ENCODE measurements at regions not wholly inside any gene's neighbourhood (a gene's known extent, or its start where the extent isn't known, plus 50 kb on each side); places are given as distances from the start of the nearest gene placed in this dataset.
"Not testable (repeated sequence)": the region's sequence is repeated elsewhere in the genome, so short reads cannot be mapped to it uniquely, and the experiment has no call there.

GRCh38 chr19:13712767-13713201, 51.5 kb upstream of the MRI1 start:
- DNase-seq (ENCODE audit: low spot score) = no peak

- DNase-seq (ENCODE audit: low spot score) = no peak
Measured at GRCh38 chr19:13707915-13708314, 56.4 kb upstream of the MRI1 start.

GRCh38 chr19:13705928-13706447, 58.3 kb upstream of the MRI1 start:
- no peak for DNase-seq (ENCODE audit: low spot score)

GRCh38 chr19:13705201-13705600, 59.1 kb upstream of the MRI1 start:
- DNase-seq (ENCODE audit: low spot score) = no peak

- DNase-seq (ENCODE audit: low spot score) = no peak
Measured at GRCh38 chr19:13701624-13702023, 62.7 kb upstream of the MRI1 start.

- DNase-seq (ENCODE audit: low spot score) = no peak
Measured at GRCh38 chr19:13700621-13701020, 63.7 kb upstream of the MRI1 start.

GRCh38 chr19:13699786-13700185, 64.5 kb upstream of the MRI1 start:
- DNase-seq (ENCODE audit: low spot score) = no peak

- DNase-seq (ENCODE audit: low spot score) = no peak
Measured at GRCh38 chr19:13696839-13697238, 67.5 kb upstream of the MRI1 start.

GRCh38 chr19:13693889-13694288, 70.4 kb upstream of the MRI1 start:
- DNase-seq (ENCODE audit: low spot score) = no peak

GRCh38 chr19:13691569-13692435, 72.5 kb upstream of the MRI1 start:
- no peak for DNase-seq (ENCODE audit: low spot score)

GRCh38 chr19:13689085-13689484, 75.2 kb upstream of the MRI1 start:
- peak; percentile 35 for DNase-seq (ENCODE audit: low spot score)

GRCh38 chr19:13684021-13684420, 80.3 kb upstream of the MRI1 start:
- DNase-seq (ENCODE audit: low spot score) = no peak

- no peak for DNase-seq (ENCODE audit: low spot score)
Measured at GRCh38 chr19:13681509-13681908, 82.8 kb upstream of the MRI1 start.

- not testable (repeated sequence) for DNase-seq (ENCODE audit: low spot score)
Measured at GRCh38 chr19:13680708-13681360, 83.5 kb upstream of the MRI1 start.

- DNase-seq (ENCODE audit: low spot score) = not testable (repeated sequence)
Measured at GRCh38 chr19:13676967-13677366, 87.4 kb upstream of the MRI1 start.

- DNase-seq (ENCODE audit: low spot score) = peak; percentile 7
Measured at GRCh38 chr19:13672480-13673175, 91.7 kb upstream of the MRI1 start.

- no peak for DNase-seq (ENCODE audit: low spot score)
Measured at GRCh38 chr19:13670846-13671245, 93.5 kb upstream of the MRI1 start.

- DNase-seq (ENCODE audit: low spot score) = no peak
Measured at GRCh38 chr19:13669780-13670355, 94.5 kb upstream of the MRI1 start.

GRCh38 chr19:13668964-13669363, 95.4 kb upstream of the MRI1 start:
- no peak for DNase-seq (ENCODE audit: low spot score)

- no peak for DNase-seq (ENCODE audit: low spot score)
Measured at GRCh38 chr19:13666165-13666564, 98.2 kb upstream of the MRI1 start.

GRCh38 chr19:13665125-13665905, 99.0 kb upstream of the MRI1 start:
- no peak for DNase-seq (ENCODE audit: low spot score)

All from HT-29 (cell line).